NT2/D1 (cell line): ENCODE measurements at regions not wholly inside any gene's neighbourhood (a gene's known extent, or its start where the extent isn't known, plus 50 kb on each side); places are given as distances from the start of the nearest gene placed in this dataset.

Source experiments
- YY1 ChIP-seq: IDR thresholded peaks from 2 replicates; pipeline ENCODE4 v1.6.1; 2011; ENCODE audit not compliant: insufficient read length, insufficient read depth
- ZNF274 ChIP-seq: IDR thresholded peaks from 2 replicates; pipeline ENCODE4 v1.6.1; 2011; ENCODE audit warnings: mild to moderate bottlenecking, low read depth, low read length

- no peak for TF ChIP-seq ZNF274
- TF ChIP-seq YY1: no peak
These were observed 69.5 kb upstream of the SUCLG2 start for GRCh38 chr3:67723863-67724262.
